ENCODE measurements at regions not wholly inside any gene's neighbourhood (a gene's known extent, or its start where the extent isn't known, plus 50 kb on each side); places are given as distances from the start of the nearest gene placed in this dataset.

- TF ChIP-seq ZNF239 (tag by site-specific recombination; IDR thresholded peaks at IDR 0.05): no peak
- TF ChIP-seq ZNF280C (tag by site-specific recombination; IDR thresholded peaks at IDR 0.05): no peak
- no peak for TF ChIP-seq ZNF623 (tag by site-specific recombination; IDR thresholded peaks at IDR 0.05)
- TF ChIP-seq ZNF621 (tag by site-specific recombination; IDR thresholded peaks at IDR 0.05): no peak
These were observed 235.6 kb upstream of the SOX21 start (continued) for GRCh38 chr13:94947965-94948371.

GRCh38 chr13:94947392-94947791, 235.0 kb upstream of the SOX21 start:
- Histone ChIP-seq H3K27ac (ENCODE audit: extremely low read depth, low read depth, low read length) (no peak overlapping the region), H3K4me3 (ENCODE audit: low read depth, low read length) (no peak overlapping the region)
- CTCF ChIA-PET: no interaction called here

More at GRCh38 chr13:94947392-94947791, 235.0 kb upstream of the SOX21 start:
- TF ChIP-seq ZNF335 (tag by site-specific recombination; conservative IDR thresholded peaks at IDR 0.05): no peak
- no peak for TF ChIP-seq ZNF292 (tag by site-specific recombination; IDR thresholded peaks at IDR 0.05; ENCODE audit: borderline replicate concordance, low read depth)
- no peak for TF ChIP-seq ZFP37 (tag by site-specific recombination; IDR thresholded peaks at IDR 0.05)
- no peak for TF ChIP-seq TCF7L2 (IDR thresholded peaks at IDR 0.05; ENCODE audit: borderline replicate concordance, low read depth, low read length)
- no peak for TF ChIP-seq ZNF423 (tag by site-specific recombination; IDR thresholded peaks at IDR 0.05)
- TF ChIP-seq ZNF626 (tag by site-specific recombination; IDR thresholded peaks at IDR 0.05): no peak
- TF ChIP-seq YY1 (tag by site-specific recombination; IDR thresholded peaks at IDR 0.05): no peak
- TF ChIP-seq ZNF621 (tag by site-specific recombination; IDR thresholded peaks at IDR 0.05): no peak
- TF ChIP-seq ZNF19 (tag by site-specific recombination; IDR thresholded peaks at IDR 0.05; ENCODE audit: low read depth): no peak
- no peak for TF ChIP-seq HOXC10 (CRISPR knock-in tag; IDR thresholded peaks at IDR 0.05)
- TF ChIP-seq PRDM6 (tag by site-specific recombination; IDR thresholded peaks at IDR 0.05): no peak
- no peak for TF ChIP-seq ZNF639 (tag by site-specific recombination; IDR thresholded peaks at IDR 0.05)
- no peak for TF ChIP-seq MZF1 (tag by site-specific recombination; IDR thresholded peaks at IDR 0.05; ENCODE audit: borderline replicate concordance)
- no peak for TF ChIP-seq ZNF280D (tag by site-specific recombination; IDR thresholded peaks at IDR 0.05)
- no peak for TF ChIP-seq GLI4 (tag by site-specific recombination; IDR thresholded peaks at IDR 0.05)
- no peak for TF ChIP-seq ZNF561 (tag by site-specific recombination; IDR thresholded peaks at IDR 0.05; ENCODE audit: borderline replicate concordance)
- no peaks in the 10 kb centered on the region for H3K4me1 ChIP-seq (ENCODE audit: control insufficient read depth, insufficient read depth, low read length)
- POLR2A ChIA-PET: no interaction called here
- no peaks in the 10 kb centered on the region for H3K36me3 ChIP-seq (ENCODE audit: control insufficient read depth in 2 of 2, insufficient read depth in 1 of 2, low read length in 2 of 2)
- H3K9me3 ChIP-seq (ENCODE audit: control insufficient read depth, insufficient read depth, low read depth, low read length): no peaks in the 10 kb centered on the region

All from HEK293 (cell line).